ENCODE measurements at regions not wholly inside any gene's neighbourhood (a gene's known extent, or its start where the extent isn't known, plus 50 kb on each side); places are given as distances from the start of the nearest gene placed in this dataset.
"Not testable (repeated sequence)": the region's sequence is repeated elsewhere in the genome, so short reads cannot be mapped to it uniquely, and the experiment has no call there.

GRCh38 chr19:29884466-29884865 lies 57.6 kb upstream of the URI1 start:
- Histone ChIP-seq H3K36me3 (ENCODE audit: control insufficient read depth, insufficient read depth, low read length) (no peaks in the 10 kb centered on the region), H3K4me3 (ENCODE audit: low read depth, low read length) (no peak overlapping the region), H3K9me3 (no peaks in the 10 kb centered on the region), H3K27me3 (replicated peaks; ENCODE audit: control insufficient read depth, insufficient read depth, low read length) (no peaks in the 10 kb centered on the region), H3K4me1 (no peaks in the 10 kb centered on the region)
- no peaks in the 10 kb centered on the region for H3K36me3 Mint-ChIP-seq (ENCODE audit: insufficient read depth, unreplicated experiment)
- H3K4me3 Mint-ChIP-seq (ENCODE audit: unreplicated experiment), result no peak overlapping the region
- H3K27ac Mint-ChIP-seq (ENCODE audit: unreplicated experiment), result no peak overlapping the region
- POLR2A ChIA-PET, result no interaction called here
- no peaks in the 10 kb centered on the region for H3K4me1 Mint-ChIP-seq (ENCODE audit: low read depth, unreplicated experiment)
- BruUV-seq (replicated peaks), result no TSS peak
- no peak for DNase-seq
- intact Hi-C loops (cut with micrococcal nuclease; ENCODE audit: unreplicated experiment), result no loop called here
- CTCF ChIA-PET, result no interaction called here
- peaks cover 5% of the 10 kb centered on the region for H3K27me3 Mint-ChIP-seq (ENCODE audit: insufficient read depth, unreplicated experiment)
- no peaks in the 10 kb centered on the region for H3K9me3 Mint-ChIP-seq (ENCODE audit: unreplicated experiment)
- TF ChIP-seq, protein P1, sequence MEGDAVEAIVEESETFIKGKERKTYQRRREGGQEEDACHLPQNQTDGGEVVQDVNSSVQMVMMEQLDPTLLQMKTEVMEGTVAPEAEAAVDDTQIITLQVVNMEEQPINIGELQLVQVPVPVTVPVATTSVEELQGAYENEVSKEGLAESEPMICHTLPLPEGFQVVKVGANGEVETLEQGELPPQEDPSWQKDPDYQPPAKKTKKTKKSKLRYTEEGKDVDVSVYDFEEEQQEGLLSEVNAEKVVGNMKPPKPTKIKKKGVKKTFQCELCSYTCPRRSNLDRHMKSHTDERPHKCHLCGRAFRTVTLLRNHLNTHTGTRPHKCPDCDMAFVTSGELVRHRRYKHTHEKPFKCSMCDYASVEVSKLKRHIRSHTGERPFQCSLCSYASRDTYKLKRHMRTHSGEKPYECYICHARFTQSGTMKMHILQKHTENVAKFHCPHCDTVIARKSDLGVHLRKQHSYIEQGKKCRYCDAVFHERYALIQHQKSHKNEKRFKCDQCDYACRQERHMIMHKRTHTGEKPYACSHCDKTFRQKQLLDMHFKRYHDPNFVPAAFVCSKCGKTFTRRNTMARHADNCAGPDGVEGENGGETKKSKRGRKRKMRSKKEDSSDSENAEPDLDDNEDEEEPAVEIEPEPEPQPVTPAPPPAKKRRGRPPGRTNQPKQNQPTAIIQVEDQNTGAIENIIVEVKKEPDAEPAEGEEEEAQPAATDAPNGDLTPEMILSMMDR (IDR thresholded peaks at IDR 0.05; ENCODE audit: insufficient read depth in 1 of 2, low read depth in 1 of 2, low read length in 1 of 2, severe bottlenecking in 1 of 2, unreplicated experiment in 1 of 2), result no peak

GRCh38 chr19:29886106-29886505 lies 55.9 kb upstream of the URI1 start:
- H3K36me3 Mint-ChIP-seq (ENCODE audit: insufficient read depth, unreplicated experiment); H3K4me1 Mint-ChIP-seq (ENCODE audit: low read depth, unreplicated experiment); H3K4me3 ChIP-seq (ENCODE audit: low read depth, low read length); CTCF ChIA-PET; BruUV-seq (replicated peaks); H3K9me3 Mint-ChIP-seq (ENCODE audit: unreplicated experiment); H3K27me3 Mint-ChIP-seq (ENCODE audit: insufficient read depth, unreplicated experiment); intact Hi-C loops (cut with micrococcal nuclease; ENCODE audit: unreplicated experiment); POLR2A ChIA-PET; H3K9me3 ChIP-seq; H3K4me1 ChIP-seq; H3K4me3 Mint-ChIP-seq (ENCODE audit: unreplicated experiment); H3K36me3 ChIP-seq (ENCODE audit: control insufficient read depth, insufficient read depth, low read length); H3K27me3 ChIP-seq (replicated peaks; ENCODE audit: control insufficient read depth, insufficient read depth, low read length); H3K27ac Mint-ChIP-seq (ENCODE audit: unreplicated experiment); DNase-seq: not testable (repeated sequence)

- no peaks in the 10 kb centered on the region for H3K4me1 ChIP-seq
- Mint-ChIP-seq H3K27ac (ENCODE audit: unreplicated experiment) (no peak overlapping the region), H3K4me1 (ENCODE audit: low read depth, unreplicated experiment) (no peaks in the 10 kb centered on the region), H3K4me3 (ENCODE audit: unreplicated experiment) (no peak overlapping the region), H3K27me3 (ENCODE audit: insufficient read depth, unreplicated experiment) (peaks cover 7% of the 10 kb centered on the region), H3K36me3 (ENCODE audit: insufficient read depth, unreplicated experiment) (no peaks in the 10 kb centered on the region), H3K9me3 (ENCODE audit: unreplicated experiment) (no peaks in the 10 kb centered on the region)
- H3K4me3 ChIP-seq (ENCODE audit: low read depth, low read length), result no peak overlapping the region
- intact Hi-C loops (cut with micrococcal nuclease; ENCODE audit: unreplicated experiment), result no loop called here
- H3K27me3 ChIP-seq (replicated peaks; ENCODE audit: control insufficient read depth, insufficient read depth, low read length), result no peaks in the 10 kb centered on the region
- TF ChIP-seq, protein P1 (IDR thresholded peaks at IDR 0.05; ENCODE audit: insufficient read depth in 1 of 2, low read depth in 1 of 2, low read length in 1 of 2, severe bottlenecking in 1 of 2, unreplicated experiment in 1 of 2), result no peak
- no peaks in the 10 kb centered on the region for H3K36me3 ChIP-seq (ENCODE audit: control insufficient read depth, insufficient read depth, low read length)
- DNase-seq, result no peak
- ChIA-PET CTCF (interaction anchor here (1.2 kb wide), 1 partner anchor 29 kb away, joined by 3 read pairs; no protein-coding TSS in a partner anchor), POLR2A (no interaction called here)
- no TSS peak for BruUV-seq (replicated peaks)
- H3K9me3 ChIP-seq, result no peaks in the 10 kb centered on the region
These were observed 55.5 kb upstream of the URI1 start for GRCh38 chr19:29886586-29886985.

DNA sequence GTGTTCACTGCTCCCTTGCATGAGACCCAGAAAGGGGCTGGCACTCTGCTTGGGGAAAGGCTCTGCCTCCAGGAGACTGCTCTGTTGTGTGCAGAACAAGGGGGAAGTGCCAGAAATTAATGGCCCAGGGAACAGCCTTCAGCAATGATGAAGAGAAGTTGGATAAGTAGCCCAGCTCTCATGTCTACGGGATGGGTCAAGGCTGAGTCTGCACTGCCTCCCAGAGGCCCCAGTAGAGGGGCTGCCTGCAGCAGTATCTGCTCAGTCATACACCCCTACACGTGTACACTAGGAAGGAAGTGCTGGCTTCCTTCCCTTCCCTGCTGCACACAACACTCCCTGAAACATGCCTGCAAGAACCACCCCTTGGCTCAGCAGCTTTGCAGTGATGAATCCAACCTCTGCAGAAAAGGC lies 54.6 kb upstream of the URI1 start:
- H3K27ac Mint-ChIP-seq (ENCODE audit: unreplicated experiment), result no peak overlapping the region
- BruUV-seq (replicated peaks), result no TSS peak
- intact Hi-C loops (cut with micrococcal nuclease; ENCODE audit: unreplicated experiment), result no loop called here
- no peaks in the 10 kb centered on the region for H3K4me1 Mint-ChIP-seq (ENCODE audit: low read depth, unreplicated experiment)
- Histone ChIP-seq H3K4me1 (no peaks in the 10 kb centered on the region), H3K27me3 (replicated peaks; ENCODE audit: control insufficient read depth, insufficient read depth, low read length) (no peaks in the 10 kb centered on the region), H3K36me3 (ENCODE audit: control insufficient read depth, insufficient read depth, low read length) (no peaks in the 10 kb centered on the region), H3K9me3 (no peaks in the 10 kb centered on the region), H3K4me3 (ENCODE audit: low read depth, low read length) (no peak overlapping the region)
- POLR2A ChIA-PET, result no interaction called here
- TF ChIP-seq, protein P1 (IDR thresholded peaks at IDR 0.05; ENCODE audit: insufficient read depth in 1 of 2, low read depth in 1 of 2, low read length in 1 of 2, severe bottlenecking in 1 of 2, unreplicated experiment in 1 of 2), result peak in 1 of 2 experiments; percentile 5
- CTCF ChIA-PET, result interaction anchor here (1.2 kb wide), 1 partner anchor 30 kb away, joined by 3 read pairs; no protein-coding TSS in a partner anchor
- no peak overlapping the region for H3K4me3 Mint-ChIP-seq (ENCODE audit: unreplicated experiment)
- H3K27me3 Mint-ChIP-seq (ENCODE audit: insufficient read depth, unreplicated experiment), result peaks cover 10% of the 10 kb centered on the region
- DNase-seq, result no peak
- no peaks in the 10 kb centered on the region for H3K9me3 Mint-ChIP-seq (ENCODE audit: unreplicated experiment)
- no peaks in the 10 kb centered on the region for H3K36me3 Mint-ChIP-seq (ENCODE audit: insufficient read depth, unreplicated experiment)

DNA sequence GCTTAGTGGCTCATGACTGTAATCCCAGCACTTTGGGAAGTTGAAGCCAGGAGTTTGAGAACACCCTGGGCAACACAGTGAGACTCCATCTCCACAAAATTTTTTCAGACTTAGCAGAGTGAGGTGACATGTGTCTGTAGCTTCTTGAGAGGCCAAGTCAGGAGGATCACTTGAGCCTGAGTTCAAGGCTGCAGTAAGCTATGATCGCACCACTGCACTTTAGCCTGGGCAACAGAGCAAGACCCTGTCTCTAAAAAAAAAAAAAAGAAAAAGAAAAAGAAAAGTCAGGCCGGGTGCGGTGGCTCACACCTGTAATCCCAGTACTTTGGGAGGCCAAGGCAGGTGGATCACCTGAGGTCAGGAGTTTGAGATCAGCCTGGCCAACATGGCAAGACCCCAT lies 54.0 kb upstream of the URI1 start:
- H3K4me1 ChIP-seq; H3K4me1 Mint-ChIP-seq (ENCODE audit: low read depth, unreplicated experiment); POLR2A ChIA-PET; CTCF ChIA-PET; DNase-seq; BruUV-seq (replicated peaks); intact Hi-C loops (cut with micrococcal nuclease; ENCODE audit: unreplicated experiment); H3K9me3 Mint-ChIP-seq (ENCODE audit: unreplicated experiment); H3K27me3 Mint-ChIP-seq (ENCODE audit: insufficient read depth, unreplicated experiment); H3K36me3 Mint-ChIP-seq (ENCODE audit: insufficient read depth, unreplicated experiment); H3K36me3 ChIP-seq (ENCODE audit: control insufficient read depth, insufficient read depth, low read length); H3K4me3 Mint-ChIP-seq (ENCODE audit: unreplicated experiment); H3K4me3 ChIP-seq (ENCODE audit: low read depth, low read length); H3K27ac Mint-ChIP-seq (ENCODE audit: unreplicated experiment); H3K9me3 ChIP-seq; H3K27me3 ChIP-seq (replicated peaks; ENCODE audit: control insufficient read depth, insufficient read depth, low read length): not testable (repeated sequence)

Data from Caco-2 (cell line).